ENCODE measurements at regions not wholly inside any gene's neighbourhood (a gene's known extent, or its start where the extent isn't known, plus 50 kb on each side); places are given as distances from the start of the nearest gene placed in this dataset.

- no peak for TF ChIP-seq CTCF (IDR thresholded peaks at IDR 0.05; ENCODE audit: low read depth, low read length)
- DNase-seq (ENCODE audit: low read depth in 2 of 2), result no peak
- no peak overlapping the region for H3K4me3 ChIP-seq (replicated peaks in 1 of 2; ENCODE audit: low read depth in 2 of 2, low read length in 2 of 2)
These were observed 56.5 kb upstream of the CWC22 start for GRCh38 chr2:180063494-180064092.

DNA sequence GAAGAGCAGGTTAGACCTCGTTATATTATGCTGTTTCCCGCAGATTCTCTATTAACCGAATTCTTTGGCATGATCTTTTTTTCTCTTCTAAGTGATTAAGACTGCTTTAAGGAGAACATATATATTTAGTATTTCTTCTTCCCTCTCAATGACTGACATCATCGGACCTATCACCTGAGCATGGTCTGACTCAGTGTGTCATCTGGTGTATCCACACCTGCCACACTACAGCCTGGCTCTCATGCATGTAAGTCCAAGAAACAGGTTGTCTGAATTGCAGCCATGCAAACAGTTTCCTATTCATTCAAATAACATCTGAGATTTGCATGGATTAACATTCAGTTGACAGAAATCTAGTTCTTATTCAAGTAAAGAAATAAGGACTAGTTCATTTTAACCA is 55.1 kb upstream of the CWC22 start:
- no peak overlapping the region for H3K4me3 ChIP-seq (replicated peaks in 1 of 2; ENCODE audit: low read depth in 2 of 2, low read length in 2 of 2)
- no peak for DNase-seq (ENCODE audit: low read depth in 2 of 2)
- no peak for TF ChIP-seq CTCF (IDR thresholded peaks at IDR 0.05; ENCODE audit: low read depth, low read length)

- DNase-seq (ENCODE audit: low read depth in 2 of 2), result no peak
- no peak overlapping the region for H3K4me3 ChIP-seq (replicated peaks in 1 of 2; ENCODE audit: low read depth in 2 of 2, low read length in 2 of 2)
- no peak for TF ChIP-seq CTCF (IDR thresholded peaks at IDR 0.05; ENCODE audit: low read depth, low read length)
These were observed 54.4 kb upstream of the CWC22 start for GRCh38 chr2:180061546-180061945.

DNA sequence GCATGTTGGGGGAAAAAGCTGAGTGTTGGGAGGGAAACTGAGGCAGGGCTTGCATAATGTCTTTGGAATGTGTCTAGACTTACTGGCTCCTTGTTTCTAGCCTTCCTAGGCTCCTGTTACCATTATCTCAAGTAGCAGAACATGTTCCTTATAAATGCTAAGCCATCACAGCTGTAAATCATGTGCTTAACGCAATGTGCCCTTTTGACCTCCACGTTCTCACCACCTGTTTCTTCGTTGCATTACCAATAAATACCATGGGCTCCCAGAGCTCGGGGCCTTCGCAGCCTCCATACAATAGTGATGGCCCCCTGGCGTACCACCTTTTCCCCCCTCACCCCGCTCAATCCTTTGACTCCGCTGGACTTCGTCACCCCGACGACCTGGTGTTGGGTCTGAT is 54.0 kb upstream of the CWC22 start:
- no peak for DNase-seq (ENCODE audit: low read depth in 2 of 2)
- TF ChIP-seq CTCF (IDR thresholded peaks at IDR 0.05; ENCODE audit: low read depth, low read length), result no peak
- no peak overlapping the region for H3K4me3 ChIP-seq (replicated peaks in 1 of 2; ENCODE audit: low read depth in 2 of 2, low read length in 2 of 2)

DNA sequence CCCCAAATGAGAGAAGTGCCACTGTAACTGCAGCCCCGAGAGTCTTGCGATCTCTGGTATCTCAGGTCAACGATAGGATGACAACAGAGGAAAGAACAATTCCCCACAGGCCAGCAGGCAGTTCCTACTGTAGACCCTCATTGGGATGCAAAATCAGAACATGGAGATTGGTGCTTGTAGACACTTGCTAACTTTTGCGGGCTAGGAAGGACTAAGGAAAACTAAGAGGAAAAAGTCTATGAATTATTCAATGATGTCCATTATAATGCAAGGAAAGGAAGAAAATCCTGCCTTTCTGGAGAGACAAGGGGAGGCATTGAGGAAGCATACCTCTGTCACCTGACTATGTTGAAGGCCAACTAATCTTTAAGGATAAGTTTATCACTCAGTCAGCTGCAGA is 51.9 kb upstream of the CWC22 start:
- DNase-seq (ENCODE audit: low read depth in 2 of 2), result no peak
- TF ChIP-seq CTCF (IDR thresholded peaks at IDR 0.05; ENCODE audit: low read depth, low read length), result no peak
- H3K4me3 ChIP-seq (replicated peaks in 1 of 2; ENCODE audit: low read depth in 2 of 2, low read length in 2 of 2), result no peak overlapping the region

GRCh38 chr2:180057706-180058412 is 50.8 kb upstream of the CWC22 start:
- no peak for DNase-seq (ENCODE audit: low read depth in 2 of 2)
- no peak for TF ChIP-seq CTCF (IDR thresholded peaks at IDR 0.05; ENCODE audit: low read depth, low read length)
- no peak overlapping the region for H3K4me3 ChIP-seq (replicated peaks in 1 of 2; ENCODE audit: low read depth in 2 of 2, low read length in 2 of 2)

Data from cardiac fibroblast (primary cell).